ENCODE measurements at regions not wholly inside any gene's neighbourhood (a gene's known extent, or its start where the extent isn't known, plus 50 kb on each side); places are given as distances from the start of the nearest gene placed in this dataset.

GRCh38 chr17:70989280-70989679 lies 819.9 kb downstream of the KCNJ2 start:
- intact Hi-C loops (cut with micrococcal nuclease; ENCODE audit: unreplicated experiment): no loop called here
- no TSS peak for BruUV-seq (replicated peaks)
- POLR2A ChIA-PET (ENCODE audit: unreplicated experiment): no interaction called here

GRCh38 chr17:70994194-70994593 lies 824.9 kb downstream of the KCNJ2 start:
- intact Hi-C loops (cut with micrococcal nuclease; ENCODE audit: unreplicated experiment): no loop called here
- no peak overlapping the region for H3K27ac ChIP-seq

More at GRCh38 chr17:70989280-70989679, 819.9 kb downstream of the KCNJ2 start:
- Histone ChIP-seq H3K9me2 (ENCODE audit: insufficient read depth) (no peaks in the 10 kb centered on the region), H3F3A (ENCODE audit: insufficient read depth, low read depth) (no peaks in the 10 kb centered on the region), H4K20me1 (ENCODE audit: insufficient read depth) (no peaks in the 10 kb centered on the region), H3K4me3 (no peak overlapping the region), H3K79me2 (ENCODE audit: low read depth) (no peaks in the 10 kb centered on the region), H3K9me3 (ENCODE audit: insufficient read depth, low read depth) (peaks cover 14% of the 10 kb centered on the region), H3K36me3 (ENCODE audit: low read depth) (no peaks in the 10 kb centered on the region), H3K27me3 (ENCODE audit: insufficient read depth, low read depth) (no peaks in the 10 kb centered on the region), H3K4me1 (replicated peaks; ENCODE audit: insufficient read depth) (no peaks in the 10 kb centered on the region), H3K27ac (no peak overlapping the region), H3K4me2 (no peak overlapping the region), H2AFZ (no peak overlapping the region)
- DNase-seq: no peak
- TF ChIP-seq CTCF (conservative IDR thresholded peaks at IDR 0.05) (no peak), EZH2 (IDR thresholded peaks at IDR 0.05; ENCODE audit: low read depth) (no peak)
- CTCF ChIA-PET: no interaction called here

GRCh38 chr17:70995997-70996396 lies 826.7 kb downstream of the KCNJ2 start:
- Histone ChIP-seq H4K20me1 (ENCODE audit: insufficient read depth) (no peaks in the 10 kb centered on the region), H3K4me2 (no peak overlapping the region), H3K79me2 (ENCODE audit: low read depth) (no peaks in the 10 kb centered on the region), H3K9me3 (ENCODE audit: insufficient read depth, low read depth) (peaks cover 14% of the 10 kb centered on the region), H3K9me2 (ENCODE audit: insufficient read depth) (no peaks in the 10 kb centered on the region), H2AFZ (no peak overlapping the region), H3K4me1 (replicated peaks; ENCODE audit: insufficient read depth) (no peaks in the 10 kb centered on the region), H3K4me3 (no peak overlapping the region), H3K27me3 (ENCODE audit: insufficient read depth, low read depth) (no peaks in the 10 kb centered on the region), H3K27ac (no peak overlapping the region), H3K36me3 (ENCODE audit: low read depth) (no peaks in the 10 kb centered on the region), H3F3A (ENCODE audit: insufficient read depth, low read depth) (no peaks in the 10 kb centered on the region)
- POLR2A ChIA-PET (ENCODE audit: unreplicated experiment): no interaction called here
- intact Hi-C loops (cut with micrococcal nuclease; ENCODE audit: unreplicated experiment): no loop called here
- no TSS peak for BruUV-seq (replicated peaks)
- TF ChIP-seq EZH2 (IDR thresholded peaks at IDR 0.05; ENCODE audit: low read depth): no peak
- DNase-seq: no peak
- CTCF ChIA-PET: interaction anchor here (0.6 kb wide), 1 partner anchor 1870 kb away, joined by 4 read pairs; no protein-coding TSS in a partner anchor

More at GRCh38 chr17:70994194-70994593, 824.9 kb downstream of the KCNJ2 start:
- ChIA-PET CTCF (no interaction called here), POLR2A (ENCODE audit: unreplicated experiment) (no interaction called here)
- Histone ChIP-seq H3K27me3 (ENCODE audit: insufficient read depth, low read depth) (no peaks in the 10 kb centered on the region), H3K79me2 (ENCODE audit: low read depth) (no peaks in the 10 kb centered on the region), H2AFZ (no peak overlapping the region), H3K4me3 (no peak overlapping the region), H3K4me1 (replicated peaks; ENCODE audit: insufficient read depth) (no peaks in the 10 kb centered on the region), H4K20me1 (ENCODE audit: insufficient read depth) (no peaks in the 10 kb centered on the region), H3K36me3 (ENCODE audit: low read depth) (no peaks in the 10 kb centered on the region), H3F3A (ENCODE audit: insufficient read depth, low read depth) (no peaks in the 10 kb centered on the region), H3K9me3 (ENCODE audit: insufficient read depth, low read depth) (peaks cover 14% of the 10 kb centered on the region), H3K4me2 (no peak overlapping the region), H3K9me2 (ENCODE audit: insufficient read depth) (no peaks in the 10 kb centered on the region)
- DNase-seq: no peak
- no peak for TF ChIP-seq CTCF (conservative IDR thresholded peaks at IDR 0.05)
- no TSS peak for BruUV-seq (replicated peaks)

DNA sequence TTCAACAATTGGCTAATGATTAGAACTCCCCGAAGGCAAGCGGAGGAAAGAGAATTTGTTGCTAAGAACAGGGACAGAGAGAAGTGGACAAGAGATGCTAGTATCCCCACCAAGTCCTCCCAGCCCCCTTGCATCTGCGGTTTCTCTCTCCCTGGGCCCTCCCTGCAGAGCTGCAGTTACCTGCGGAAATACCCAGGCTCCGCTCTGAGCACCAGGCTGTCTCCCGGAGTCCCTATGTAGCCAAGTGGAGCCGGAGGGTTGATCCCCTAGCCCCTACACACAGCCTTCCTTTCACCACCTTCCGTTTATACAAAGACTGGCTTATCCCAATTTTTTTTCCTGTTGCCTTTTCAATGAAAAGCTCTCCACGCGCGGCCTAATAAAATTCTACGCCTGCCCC lies 834.4 kb downstream of the KCNJ2 start:
- Histone ChIP-seq H3K36me3 (ENCODE audit: low read depth) (no peaks in the 10 kb centered on the region), H3K4me3 (no peak overlapping the region), H3K9me3 (ENCODE audit: insufficient read depth, low read depth) (no peaks in the 10 kb centered on the region), H3K9me2 (ENCODE audit: insufficient read depth) (no peaks in the 10 kb centered on the region), H3K4me2 (no peak overlapping the region), H4K20me1 (ENCODE audit: insufficient read depth) (no peaks in the 10 kb centered on the region), H3K79me2 (ENCODE audit: low read depth) (no peaks in the 10 kb centered on the region), H3K27ac (no peak overlapping the region), H3F3A (ENCODE audit: insufficient read depth, low read depth) (no peaks in the 10 kb centered on the region), H2AFZ (no peak overlapping the region), H3K4me1 (replicated peaks; ENCODE audit: insufficient read depth) (no peaks in the 10 kb centered on the region), H3K27me3 (ENCODE audit: insufficient read depth, low read depth) (no peaks in the 10 kb centered on the region)
- intact Hi-C loops (cut with micrococcal nuclease; ENCODE audit: unreplicated experiment): no loop called here
- ChIA-PET CTCF (no interaction called here), POLR2A (ENCODE audit: unreplicated experiment) (no interaction called here)
- no peak for DNase-seq
- TF ChIP-seq EZH2 (IDR thresholded peaks at IDR 0.05; ENCODE audit: low read depth) (no peak), CTCF (conservative IDR thresholded peaks at IDR 0.05) (no peak)
- BruUV-seq (replicated peaks): no TSS peak

Data from PC-9 (cell line).